Brain microvascular endothelial cell (primary cell): ENCODE measurements at regions not wholly inside any gene's neighbourhood (a gene's known extent, or its start where the extent isn't known, plus 50 kb on each side); places are given as distances from the start of the nearest gene placed in this dataset.

Experiments used
- DNase-seq: peaks from one replicate; pipeline ENCODE4 v3.0.0-alpha.2; 2020
- H3K27ac ChIP-seq: fragments of 250-450 bp; sonication (Bioruptor Pico); 2 replicates; pipeline ENCODE4 v1.5.1; 2020; ENCODE audit warnings: mild to moderate bottlenecking, moderate library complexity
- H3K27me3 ChIP-seq: fragments of 250-450 bp; sonication (Bioruptor Pico); replicated peaks from 2 replicates; pipeline ENCODE4 v1.5.1; 2020; ENCODE audit warnings: mild to moderate bottlenecking
- H3K36me3 ChIP-seq: fragments of 250-450 bp; sonication (Bioruptor Pico); replicated peaks from 2 replicates; pipeline ENCODE4 v1.5.1; 2020; ENCODE audit warnings: mild to moderate bottlenecking
- H3K4me3 ChIP-seq: 2 replicates; pipeline ENCODE4 v1.5.1; 2011; ENCODE audit warnings: low read depth, mild to moderate bottlenecking, control low read depth, low read length, moderate library complexity
- in situ Hi-C: cut with HindIII; loops from 2 replicates; pipeline ENCODE4 v1.10.0; 2017; ENCODE audit warnings: low sequenced_read_pairs, low pct_ligation_motif_present
- TF ChIP-seq, protein P1 (sequence below): IDR thresholded peaks from 2 replicates; pipeline ENCODE4 v1.5.1; 2011; ENCODE audit warnings: low read depth, mild to moderate bottlenecking, moderate library complexity, low read length, control low read depth, inconsistent platforms; ENCODE audit errors: missing control alignments

GRCh38 chr7:135812148-135812547, 63.5 kb upstream of the FAM180A start:
- in situ Hi-C loops: no loop called here
- TF ChIP-seq, protein P1, sequence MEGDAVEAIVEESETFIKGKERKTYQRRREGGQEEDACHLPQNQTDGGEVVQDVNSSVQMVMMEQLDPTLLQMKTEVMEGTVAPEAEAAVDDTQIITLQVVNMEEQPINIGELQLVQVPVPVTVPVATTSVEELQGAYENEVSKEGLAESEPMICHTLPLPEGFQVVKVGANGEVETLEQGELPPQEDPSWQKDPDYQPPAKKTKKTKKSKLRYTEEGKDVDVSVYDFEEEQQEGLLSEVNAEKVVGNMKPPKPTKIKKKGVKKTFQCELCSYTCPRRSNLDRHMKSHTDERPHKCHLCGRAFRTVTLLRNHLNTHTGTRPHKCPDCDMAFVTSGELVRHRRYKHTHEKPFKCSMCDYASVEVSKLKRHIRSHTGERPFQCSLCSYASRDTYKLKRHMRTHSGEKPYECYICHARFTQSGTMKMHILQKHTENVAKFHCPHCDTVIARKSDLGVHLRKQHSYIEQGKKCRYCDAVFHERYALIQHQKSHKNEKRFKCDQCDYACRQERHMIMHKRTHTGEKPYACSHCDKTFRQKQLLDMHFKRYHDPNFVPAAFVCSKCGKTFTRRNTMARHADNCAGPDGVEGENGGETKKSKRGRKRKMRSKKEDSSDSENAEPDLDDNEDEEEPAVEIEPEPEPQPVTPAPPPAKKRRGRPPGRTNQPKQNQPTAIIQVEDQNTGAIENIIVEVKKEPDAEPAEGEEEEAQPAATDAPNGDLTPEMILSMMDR: no peak
- no peaks in the 10 kb centered on the region for H3K36me3 ChIP-seq
- no peak overlapping the region for H3K4me3 ChIP-seq
- no peak for DNase-seq
- H3K27ac ChIP-seq: no peak overlapping the region
- no peaks in the 10 kb centered on the region for H3K27me3 ChIP-seq

GRCh38 chr7:135811506-135811905, 62.9 kb upstream of the FAM180A start:
- no peak overlapping the region for H3K4me3 ChIP-seq
- in situ Hi-C loops: no loop called here
- no peak for DNase-seq

DNA sequence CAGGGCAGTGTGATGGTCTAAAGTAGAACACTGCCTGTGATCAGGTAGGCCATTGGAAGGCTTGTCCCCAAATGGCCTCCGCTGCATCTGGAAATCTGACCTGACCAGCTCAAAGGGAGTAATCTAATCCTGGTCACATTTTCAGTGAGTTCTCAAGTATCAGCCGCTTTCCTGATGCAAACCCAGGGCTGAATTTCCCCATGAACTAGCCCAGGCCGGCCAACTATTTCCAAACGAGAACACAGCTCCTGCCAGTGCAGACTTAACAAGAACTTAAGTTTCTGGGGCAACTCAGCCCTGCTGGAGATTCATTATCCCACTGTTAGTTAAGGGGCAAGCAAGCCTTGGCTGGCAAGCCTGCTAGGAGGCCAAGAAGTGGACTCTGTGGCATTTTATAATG, 59.6 kb upstream of the FAM180A start:
- Histone ChIP-seq H3K4me3 (no peak overlapping the region), H3K27me3 (no peaks in the 10 kb centered on the region), H3K27ac (no peak overlapping the region), H3K36me3 (no peaks in the 10 kb centered on the region)
- DNase-seq: no peak
- in situ Hi-C loops: no loop called here
- TF ChIP-seq, protein P1: no peak

More at GRCh38 chr7:135811506-135811905, 62.9 kb upstream of the FAM180A start:
- TF ChIP-seq, protein P1: no peak
- Histone ChIP-seq H3K27ac (no peak overlapping the region), H3K27me3 (no peaks in the 10 kb centered on the region), H3K36me3 (no peaks in the 10 kb centered on the region)

- no peak overlapping the region for H3K27ac ChIP-seq
- H3K4me3 ChIP-seq: no peak overlapping the region
- TF ChIP-seq, protein P1: no peak
- in situ Hi-C loops: no loop called here
- H3K27me3 ChIP-seq: no peaks in the 10 kb centered on the region
- no peak for DNase-seq
- no peaks in the 10 kb centered on the region for H3K36me3 ChIP-seq
Measured at GRCh38 chr7:135803143-135803542, 54.5 kb upstream of the FAM180A start.

DNA sequence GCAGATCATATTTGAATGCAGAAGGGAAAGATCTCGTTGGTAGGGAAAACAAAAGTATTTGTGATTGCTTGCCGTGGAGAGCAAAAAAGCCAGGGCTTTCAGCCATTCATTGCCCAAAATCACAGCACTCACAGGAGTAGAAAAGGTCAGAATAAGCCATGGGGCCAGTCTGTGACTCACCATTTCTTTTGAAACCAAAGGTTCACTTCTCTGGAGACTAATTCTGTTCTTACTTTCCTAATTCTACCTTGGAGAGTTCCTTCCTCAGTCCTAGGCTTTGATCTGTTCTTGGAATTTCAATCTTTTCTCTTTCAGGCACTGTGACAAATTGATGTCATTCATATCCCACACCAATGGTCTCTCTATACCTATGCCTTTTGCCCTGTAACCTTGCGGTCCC, 54.1 kb upstream of the FAM180A start:
- Histone ChIP-seq H3K27me3 (no peaks in the 10 kb centered on the region), H3K36me3 (no peaks in the 10 kb centered on the region), H3K27ac (no peak overlapping the region), H3K4me3 (no peak overlapping the region)
- no peak for DNase-seq
- in situ Hi-C loops: no loop called here
- TF ChIP-seq, protein P1: no peak

DNA sequence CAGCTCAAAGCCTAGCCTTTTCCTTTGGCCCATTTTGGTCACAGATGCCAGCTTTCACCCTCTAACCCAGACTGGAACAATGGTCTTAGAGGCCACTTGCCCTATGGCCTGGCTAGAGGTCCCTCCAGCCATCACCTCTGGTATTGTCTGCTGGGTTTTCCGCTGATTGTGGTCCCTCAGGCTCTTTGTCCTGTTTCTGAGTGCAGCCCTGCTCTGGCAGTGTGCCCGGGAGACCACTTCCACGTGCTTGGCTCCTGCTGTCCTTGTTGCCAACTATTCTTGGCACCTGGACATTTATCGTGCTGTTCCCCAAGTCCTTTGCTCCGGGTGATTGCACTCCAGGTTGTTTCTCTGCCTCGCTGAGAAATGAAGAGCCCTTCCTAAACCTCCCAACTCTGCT, 53.3 kb upstream of the FAM180A start:
- in situ Hi-C loops: no loop called here
- H3K4me3 ChIP-seq: no peak overlapping the region
- DNase-seq: no peak
- no peaks in the 10 kb centered on the region for H3K36me3 ChIP-seq
- TF ChIP-seq, protein P1: no peak
- H3K27me3 ChIP-seq: no peaks in the 10 kb centered on the region
- H3K27ac ChIP-seq: no peak overlapping the region
